NK-92 (cell line): ENCODE measurements at regions not wholly inside any gene's neighbourhood (a gene's known extent, or its start where the extent isn't known, plus 50 kb on each side); places are given as distances from the start of the nearest gene placed in this dataset.

ENCODE experiments used
- DNase-seq: peaks from one replicate; lab custom pipeline; 2025; ENCODE audit not compliant: unreplicated experiment; lab: John Stamatoyannopoulos, UW

GRCh38 chr10:10503772-10504171 lies 513.9 kb upstream of the CELF2 start:
- DNase-seq = no peak

DNA sequence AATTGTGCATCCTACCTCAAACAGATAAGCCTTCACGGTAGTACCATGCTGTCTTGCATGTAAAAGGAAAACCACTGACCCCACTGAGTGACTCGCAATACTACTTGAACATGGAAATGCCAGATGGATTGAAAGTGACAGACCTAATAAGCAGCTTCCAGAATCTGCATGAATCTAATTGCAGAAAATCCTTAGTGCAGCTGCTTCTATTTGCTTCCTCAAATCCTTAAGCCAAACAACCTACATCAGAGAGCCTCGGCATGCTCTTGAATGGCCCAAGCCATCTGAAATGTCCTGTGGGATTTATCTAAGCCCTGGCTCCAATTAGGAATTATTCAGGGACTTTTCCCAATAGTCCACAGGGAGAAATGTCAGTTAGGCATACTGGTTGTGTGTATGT lies 509.5 kb upstream of the CELF2 start:
- DNase-seq = no peak

DNA sequence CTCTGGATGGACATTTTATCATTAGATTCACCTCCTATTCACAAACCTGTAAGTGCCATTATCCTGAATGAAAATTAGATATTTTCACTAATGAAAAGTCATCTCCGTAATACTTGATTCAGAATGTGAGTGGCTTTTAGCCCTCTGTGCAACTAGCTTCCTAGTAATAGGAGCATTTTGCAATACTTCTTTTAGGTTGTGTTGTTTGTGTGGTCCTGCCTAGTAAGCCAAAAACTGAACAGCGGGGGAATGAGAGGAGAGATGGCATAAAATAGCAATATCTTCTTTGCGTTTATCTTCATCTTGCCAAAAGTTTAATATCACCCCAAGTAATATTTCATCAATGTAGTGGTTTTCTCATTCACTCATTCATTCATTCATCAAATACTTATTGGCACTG lies 507.5 kb upstream of the CELF2 start:
- no peak for DNase-seq

DNA sequence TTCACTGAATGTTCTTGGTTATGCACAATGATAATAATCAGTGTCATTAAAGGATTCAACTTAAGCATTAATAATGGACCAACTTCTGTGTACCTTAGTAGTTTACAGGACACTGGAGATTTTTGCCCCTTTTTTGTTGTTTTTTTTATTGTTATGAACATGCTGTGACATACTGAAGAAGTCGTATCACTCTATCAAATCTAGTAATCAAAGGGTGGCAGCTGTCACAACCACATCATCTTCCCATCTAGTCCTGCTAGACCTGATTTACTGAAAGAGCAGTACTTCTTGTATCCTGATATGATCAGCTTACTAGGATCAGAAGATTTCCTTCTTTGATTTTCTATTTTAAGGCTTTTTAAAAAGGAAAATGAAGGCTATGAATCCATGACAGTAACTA lies 504.6 kb upstream of the CELF2 start:
- DNase-seq = no peak

DNA sequence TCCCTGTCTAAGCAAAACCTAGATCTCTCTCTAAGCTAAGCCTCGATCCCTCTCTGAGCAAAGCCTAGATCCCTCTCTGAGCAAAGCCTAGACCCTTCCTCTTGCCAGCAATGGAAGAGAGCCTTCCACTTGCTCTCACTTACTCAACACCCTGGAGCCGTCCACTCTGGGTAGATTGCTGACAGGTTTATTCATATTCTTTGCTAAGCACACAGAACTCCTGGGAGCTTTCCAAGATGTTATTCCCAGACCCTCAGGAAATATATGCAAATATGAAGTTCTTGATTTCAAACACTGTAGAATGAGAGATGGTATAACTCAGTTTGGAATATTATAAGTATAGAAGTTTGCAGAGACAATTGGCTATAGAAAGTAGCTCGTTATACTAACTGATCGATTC lies 503.8 kb upstream of the CELF2 start:
- DNase-seq = no peak

DNA sequence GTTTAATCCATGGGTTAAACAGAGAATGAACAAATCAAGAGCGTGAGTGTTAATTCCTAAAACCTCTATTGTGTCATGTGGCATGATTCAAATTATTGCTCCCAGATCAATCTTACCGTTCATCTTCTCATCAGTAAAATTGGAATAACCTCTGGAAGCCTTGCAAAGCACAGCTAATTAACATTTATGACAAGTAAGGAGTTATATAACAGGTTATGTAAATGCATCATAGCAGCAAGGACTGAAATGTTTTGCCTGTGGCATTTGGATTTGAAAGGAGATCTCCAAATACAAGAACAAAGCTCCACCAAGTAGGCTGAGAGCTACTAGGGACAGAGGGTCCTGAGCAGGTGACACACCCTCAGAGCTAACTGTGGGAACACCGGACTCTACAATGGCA lies 502.9 kb upstream of the CELF2 start:
- no peak for DNase-seq

GRCh38 chr10:10515479-10516204 lies 502.0 kb upstream of the CELF2 start:
- no peak for DNase-seq

GRCh38 chr10:10516346-10517130 lies 501.1 kb upstream of the CELF2 start:
- no peak for DNase-seq

- DNase-seq = no peak
These were observed 499.8 kb upstream of the CELF2 start for GRCh38 chr10:10517866-10518265.

DNA sequence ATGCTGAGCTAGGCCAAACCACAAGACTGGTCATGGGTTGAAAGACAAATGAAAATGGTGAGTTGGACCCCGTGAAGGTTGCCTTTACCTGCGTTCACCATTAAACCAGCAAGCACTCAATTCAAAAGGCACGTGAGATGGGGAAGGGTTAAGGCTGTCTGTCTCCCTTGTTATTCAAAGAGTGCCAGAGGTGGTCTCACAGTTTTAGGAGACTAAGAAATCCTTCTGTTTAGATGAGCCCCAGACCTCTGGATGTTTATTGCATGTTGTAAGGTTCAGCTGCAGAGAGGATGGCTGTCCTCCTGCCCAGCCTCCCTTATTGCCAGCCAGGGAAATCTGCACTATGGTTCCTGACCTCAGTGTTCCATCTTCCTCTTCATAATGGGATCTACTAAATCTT lies 498.0 kb upstream of the CELF2 start:
- no peak for DNase-seq

GRCh38 chr10:10520491-10521385 lies 496.9 kb upstream of the CELF2 start:
- DNase-seq = no peak

DNA sequence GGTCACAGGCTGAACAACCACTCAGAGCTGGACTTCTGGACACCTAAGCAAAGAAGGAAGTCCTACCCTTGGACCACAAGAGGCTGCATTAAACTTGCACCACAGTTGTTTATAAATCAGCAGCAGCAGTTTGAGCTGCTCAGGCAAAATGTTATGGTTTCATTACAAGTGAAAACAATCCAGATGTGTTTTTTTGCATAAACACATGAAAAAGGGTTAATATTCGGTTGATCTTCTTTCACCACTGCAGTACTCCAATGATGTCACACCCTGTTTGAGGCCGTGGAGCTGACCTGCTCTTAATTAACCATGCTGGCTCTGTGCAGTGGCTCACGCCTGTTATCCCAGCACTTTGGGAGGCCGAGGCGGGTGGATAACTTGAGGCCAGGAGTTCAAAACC lies 490.8 kb upstream of the CELF2 start:
- DNase-seq = no peak

- DNase-seq = no peak
These were observed 489.7 kb upstream of the CELF2 start for GRCh38 chr10:10527861-10528562.

DNA sequence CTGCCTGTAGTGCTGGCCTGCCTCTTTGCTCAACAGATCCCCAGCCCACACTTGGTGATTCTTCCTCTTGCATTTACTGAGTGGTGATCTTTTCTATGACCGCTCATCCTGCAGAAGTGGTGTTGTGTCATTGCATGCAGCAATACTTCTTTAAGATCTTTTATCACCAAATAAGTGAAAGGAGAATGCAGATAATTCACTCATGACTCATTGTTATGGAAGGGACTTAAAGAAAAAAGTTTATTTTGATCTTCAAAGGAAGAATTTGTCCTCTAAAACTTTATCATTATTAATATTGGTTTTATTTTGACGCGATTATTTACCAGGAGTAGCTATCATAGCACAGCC lies 489.1 kb upstream of the CELF2 start:
- DNase-seq = no peak

DNA sequence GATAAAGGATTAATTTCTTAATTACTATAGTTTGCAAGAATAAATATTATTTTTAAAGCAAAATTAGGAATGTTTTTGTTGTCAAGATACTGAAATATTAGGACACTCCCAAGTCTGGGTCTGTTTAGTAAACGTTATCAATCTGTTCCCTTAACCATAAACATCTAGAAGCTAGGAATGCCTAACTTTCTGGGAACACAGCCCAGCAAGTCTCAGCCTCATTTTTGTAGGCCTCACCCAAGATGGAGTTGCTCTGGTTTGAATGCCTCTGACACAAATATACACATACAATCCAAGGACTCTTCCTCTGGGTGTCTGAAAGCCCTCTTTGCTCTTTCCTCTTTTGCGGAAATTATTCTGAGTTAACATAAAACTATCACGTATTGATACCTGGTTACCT lies 487.4 kb upstream of the CELF2 start:
- no peak for DNase-seq

GRCh38 chr10:10532236-10532635 lies 485.4 kb upstream of the CELF2 start:
- no peak for DNase-seq

DNA sequence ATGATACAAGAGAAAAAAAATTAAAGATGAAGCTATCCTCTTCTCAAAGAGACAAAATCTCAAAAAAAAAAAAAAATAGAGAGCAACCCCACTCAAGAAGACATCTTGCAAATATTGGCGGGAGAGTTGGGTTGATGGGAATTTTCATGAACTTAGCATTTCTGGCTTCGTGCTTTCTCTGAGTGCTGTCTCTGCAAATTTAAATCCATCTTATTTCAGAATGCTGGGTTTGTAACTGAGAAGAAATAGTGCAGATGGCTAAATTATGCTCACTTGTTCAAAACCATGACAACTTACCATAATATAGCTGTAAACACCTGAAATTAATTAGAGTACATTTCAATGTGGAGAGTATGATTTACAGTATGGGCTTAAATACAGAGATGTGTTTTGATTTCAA lies 484.8 kb upstream of the CELF2 start:
- DNase-seq = no peak

DNA sequence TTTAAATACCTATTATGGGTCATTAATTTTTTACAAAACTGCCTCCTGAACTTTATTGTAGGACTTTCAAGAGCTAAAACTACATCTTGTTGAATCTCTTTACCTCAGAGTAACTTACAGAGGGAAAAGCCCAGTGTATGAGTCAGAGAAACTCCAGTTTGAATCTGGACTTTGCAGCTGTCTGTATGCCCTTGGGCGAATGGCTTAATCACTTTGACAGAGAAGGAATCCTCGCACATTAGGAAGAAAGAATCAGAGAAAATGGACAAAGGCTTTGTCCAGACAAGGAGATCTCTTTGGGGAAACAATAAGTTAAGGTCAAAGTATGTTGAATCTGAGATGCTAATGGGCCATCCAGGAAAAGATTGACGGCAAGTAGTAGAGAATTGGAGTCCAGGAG lies 484.2 kb upstream of the CELF2 start:
- no peak for DNase-seq

GRCh38 chr10:10538326-10538725 lies 479.3 kb upstream of the CELF2 start:
- no peak for DNase-seq

DNA sequence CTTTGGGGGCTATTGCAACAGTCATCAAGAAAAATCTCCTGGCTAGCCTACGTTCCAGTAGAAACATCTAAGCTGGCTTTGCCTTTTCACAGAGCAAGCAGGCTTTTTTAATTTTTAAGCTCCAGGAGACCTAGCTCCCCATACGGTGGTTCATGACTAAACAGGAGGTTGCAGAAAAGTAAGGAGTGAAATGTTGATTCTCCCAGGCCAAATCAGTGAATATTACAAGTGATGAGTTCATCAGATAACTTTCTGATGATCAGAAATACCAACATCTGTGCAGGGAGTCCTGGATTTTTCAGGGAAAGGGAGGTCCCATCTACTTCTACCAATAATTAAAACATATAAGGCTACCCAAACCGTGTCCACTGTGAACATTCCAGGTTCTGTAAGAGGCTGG lies 477.3 kb upstream of the CELF2 start:
- DNase-seq = no peak

GRCh38 chr10:10542477-10542876 lies 475.2 kb upstream of the CELF2 start:
- DNase-seq = no peak
